ENCODE measurements at regions not wholly inside any gene's neighbourhood (a gene's known extent, or its start where the extent isn't known, plus 50 kb on each side); places are given as distances from the start of the nearest gene placed in this dataset.
A peak's percentile ranks its signal among the peaks of the same experiment; 100 is the strongest.

GRCh38 chr5:17444496-17444895 lies 53.5 kb upstream of the TAF11L2 start:
- Histone ChIP-seq H3K4me3 (ENCODE audit: low read depth, low read length, poor library complexity, severe bottlenecking) (no peak overlapping the region), H3K9me3 (ENCODE audit: low read length) (peaks cover 11% of the 10 kb centered on the region; the same call in 1 of the 2 replicates), H4K20me1 (ENCODE audit: insufficient read depth, low read length) (no peaks in the 10 kb centered on the region), H2AFZ (ENCODE audit: low read length) (no peak overlapping the region), H3K36me3 (ENCODE audit: insufficient read depth, low read length) (no peaks in the 10 kb centered on the region), H3K27ac (ENCODE audit: low read depth, low read length, poor library complexity, severe bottlenecking) (no peak overlapping the region), H3K9me2 (ENCODE audit: insufficient read depth, low read length) (no peaks in the 10 kb centered on the region), H3K4me1 (ENCODE audit: insufficient read depth, low read length, poor library complexity, severe bottlenecking) (no peaks in the 10 kb centered on the region), H3K4me2 (ENCODE audit: low read length) (peak overlapping the region; percentile 11; the same call in 1 of the 2 replicates), H3K79me2 (ENCODE audit: insufficient read depth, low read depth, low read length) (no peaks in the 10 kb centered on the region)
- DNase-seq (ENCODE audit: low spot score): no peak
- ChIA-PET CTCF (ENCODE audit: unreplicated experiment) (no interaction called here), POLR2A (interaction anchor here (0.6 kb wide), 1 partner anchor 13 kb away, joined by 5 read pairs; no protein-coding TSS in a partner anchor)
- TF ChIP-seq, protein P1, sequence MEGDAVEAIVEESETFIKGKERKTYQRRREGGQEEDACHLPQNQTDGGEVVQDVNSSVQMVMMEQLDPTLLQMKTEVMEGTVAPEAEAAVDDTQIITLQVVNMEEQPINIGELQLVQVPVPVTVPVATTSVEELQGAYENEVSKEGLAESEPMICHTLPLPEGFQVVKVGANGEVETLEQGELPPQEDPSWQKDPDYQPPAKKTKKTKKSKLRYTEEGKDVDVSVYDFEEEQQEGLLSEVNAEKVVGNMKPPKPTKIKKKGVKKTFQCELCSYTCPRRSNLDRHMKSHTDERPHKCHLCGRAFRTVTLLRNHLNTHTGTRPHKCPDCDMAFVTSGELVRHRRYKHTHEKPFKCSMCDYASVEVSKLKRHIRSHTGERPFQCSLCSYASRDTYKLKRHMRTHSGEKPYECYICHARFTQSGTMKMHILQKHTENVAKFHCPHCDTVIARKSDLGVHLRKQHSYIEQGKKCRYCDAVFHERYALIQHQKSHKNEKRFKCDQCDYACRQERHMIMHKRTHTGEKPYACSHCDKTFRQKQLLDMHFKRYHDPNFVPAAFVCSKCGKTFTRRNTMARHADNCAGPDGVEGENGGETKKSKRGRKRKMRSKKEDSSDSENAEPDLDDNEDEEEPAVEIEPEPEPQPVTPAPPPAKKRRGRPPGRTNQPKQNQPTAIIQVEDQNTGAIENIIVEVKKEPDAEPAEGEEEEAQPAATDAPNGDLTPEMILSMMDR (conservative IDR thresholded peaks at IDR 0.05; ENCODE audit: low read length): no peak
- no peak for TF ChIP-seq EZH2phosphoT487 (IDR thresholded peaks at IDR 0.05; ENCODE audit: borderline replicate concordance, low read depth, low read length)
- intact Hi-C loops (cut with micrococcal nuclease; ENCODE audit: unreplicated experiment): no loop called here
- BruUV-seq (replicated peaks): no TSS peak

GRCh38 chr5:17445185-17445584 lies 52.8 kb upstream of the TAF11L2 start:
- CTCF ChIA-PET (ENCODE audit: unreplicated experiment): no interaction called here
- H3K36me3 ChIP-seq (ENCODE audit: insufficient read depth, low read length): no peaks in the 10 kb centered on the region
- no peak overlapping the region for H3K4me2 ChIP-seq (ENCODE audit: low read length)
- POLR2A ChIA-PET: interaction anchor here (0.6 kb wide), 2 partner anchors 12 to 442 kb away, joined by 4 to 5 read pairs; no protein-coding TSS in a partner anchor
- BruUV-seq (replicated peaks): no TSS peak
- intact Hi-C loops (cut with micrococcal nuclease; ENCODE audit: unreplicated experiment): no loop called here
- H2AFZ ChIP-seq (ENCODE audit: low read length): no peak overlapping the region
- no peak for DNase-seq (ENCODE audit: low spot score)
- no peaks in the 10 kb centered on the region for H3K9me2 ChIP-seq (ENCODE audit: insufficient read depth, low read length)
- H3K79me2 ChIP-seq (ENCODE audit: insufficient read depth, low read depth, low read length): no peaks in the 10 kb centered on the region
- TF ChIP-seq EZH2phosphoT487 (IDR thresholded peaks at IDR 0.05; ENCODE audit: borderline replicate concordance, low read depth, low read length): no peak
- TF ChIP-seq, protein P1 (conservative IDR thresholded peaks at IDR 0.05; ENCODE audit: low read length): no peak
- H3K9me3 ChIP-seq (ENCODE audit: low read length): peaks cover 4% of the 10 kb centered on the region; the same call in 1 of the 2 replicates
- H3K4me3 ChIP-seq (ENCODE audit: low read depth, low read length, poor library complexity, severe bottlenecking): no peak overlapping the region
- H3K27ac ChIP-seq (ENCODE audit: low read depth, low read length, poor library complexity, severe bottlenecking): no peak overlapping the region
- no peaks in the 10 kb centered on the region for H4K20me1 ChIP-seq (ENCODE audit: insufficient read depth, low read length)
- no peaks in the 10 kb centered on the region for H3K4me1 ChIP-seq (ENCODE audit: insufficient read depth, low read length, poor library complexity, severe bottlenecking)
